OCI-LY7 (cell line): ENCODE measurements at regions not wholly inside any gene's neighbourhood (a gene's known extent, or its start where the extent isn't known, plus 50 kb on each side); places are given as distances from the start of the nearest gene placed in this dataset.

Experiments
- BruUV-seq: library from RNA; stranded (reverse); fragments of 400-500 nt; replicated peaks from 2 replicates; lab custom pipeline; 2021; lab: Mats Ljungman, UMichigan
- CTCF ChIA-PET: fragments of 300-600 bp; sonication (Branson Sonifier 250); formaldehyde crosslinking; loops from one replicate; lab custom pipeline; 2022; ENCODE audit warnings: antibody characterized with exemption; ENCODE audit not compliant: unreplicated experiment; lab: Charles Lee
- POLR2A ChIA-PET: fragments of 300-600 bp; sonication (Branson Sonifier 250); formaldehyde crosslinking; loops from one replicate; lab custom pipeline; 2022; ENCODE audit warnings: antibody characterized with exemption; lab: Charles Lee
- DNase-seq: peaks from one replicate; pipeline ENCODE4 v3.0.0-alpha.2; 2015; ENCODE audit warnings: low spot score
- H2AFZ ChIP-seq: fragments of 200-600 bp; sonication (generic), shearing (Covaris generic); 2 replicates; pipeline ENCODE4 v1.6.1; 2014; ENCODE audit warnings: mild to moderate bottlenecking, antibody characterized with exemption, low read length, moderate library complexity
- H3K27ac ChIP-seq: fragments of 200-600 bp; sonication (generic); 2 replicates; pipeline ENCODE4 v1.5.1; 2014; ENCODE audit warnings: mixed run types, low read depth, mild to moderate bottlenecking, moderate library complexity, low read length, inconsistent platforms; ENCODE audit not compliant: poor library complexity, severe bottlenecking
- H3K36me3 ChIP-seq: fragments of 200-600 bp; sonication (generic); 2 replicates; pipeline ENCODE4 v1.6.1; 2014; ENCODE audit warnings: mild to moderate bottlenecking, antibody characterized with exemption, low read length, moderate library complexity, mixed read lengths; ENCODE audit not compliant: insufficient read depth
- H3K4me1 ChIP-seq: fragments of 200-600 bp; sonication (generic); 2 replicates; pipeline ENCODE4 v1.5.1; 2014; ENCODE audit warnings: mild to moderate bottlenecking, low read length; ENCODE audit not compliant: insufficient read depth, poor library complexity, severe bottlenecking
- H3K4me2 ChIP-seq: fragments of 200-600 bp; sonication (generic); 2 replicates; pipeline ENCODE4 v1.6.1; 2014; ENCODE audit warnings: mild to moderate bottlenecking, low read length
- H3K4me3 ChIP-seq: fragments of 200-600 bp; sonication (generic); 2 replicates; pipeline ENCODE4 v1.5.1; 2014; ENCODE audit warnings: mild to moderate bottlenecking, low read depth, low read length; ENCODE audit not compliant: poor library complexity, severe bottlenecking
- H3K79me2 ChIP-seq: fragments of 200-600 bp; sonication (generic); 2 replicates; pipeline ENCODE4 v1.6.1; 2016; ENCODE audit warnings: low read depth, mild to moderate bottlenecking, low read length, moderate library complexity, mixed read lengths; ENCODE audit not compliant: insufficient read depth
- H3K9me2 ChIP-seq: fragments of 200-600 bp; sonication (generic); 2 replicates; pipeline ENCODE4 v1.6.1; 2016; ENCODE audit warnings: mild to moderate bottlenecking, low read length, mixed read lengths; ENCODE audit not compliant: insufficient read depth
- H3K9me3 ChIP-seq: fragments of 200-600 bp; sonication (generic); 2 replicates; pipeline ENCODE4 v1.6.1; 2014; ENCODE audit warnings: mild to moderate bottlenecking, mixed run types, low read length, mixed read lengths
- H4K20me1 ChIP-seq: fragments of 200-600 bp; sonication (generic); 2 replicates; pipeline ENCODE4 v1.6.1; 2014; ENCODE audit warnings: mild to moderate bottlenecking, antibody characterized with exemption, low read length, moderate library complexity, mixed read lengths; ENCODE audit not compliant: insufficient read depth
- CTCF ChIP-seq: fragments of 200-600 bp; sonication (generic); conservative IDR thresholded peaks from 2 replicates; pipeline ENCODE4 v1.5.1; 2014; ENCODE audit warnings: mild to moderate bottlenecking, antibody characterized with exemption, low read length, moderate library complexity, mixed read lengths
- EZH2phosphoT487 ChIP-seq: fragments of 200-600 bp; sonication (generic); IDR thresholded peaks from 2 replicates; pipeline ENCODE4 v1.6.1; 2018; ENCODE audit warnings: low read depth, borderline replicate concordance, mild to moderate bottlenecking, mixed run types, antibody characterized with exemption, low read length, moderate library complexity, mixed read lengths
- intact Hi-C: fragments of 100-400 bp; cut with micrococcal nuclease; formaldehyde crosslinking; loops from one replicate; pipeline ENCODE4 v1.10.0; 2022; ENCODE audit not compliant: unreplicated experiment

GRCh38 chr3:31252216-31253185 is 280.2 kb upstream of the STT3B start:
- BruUV-seq, result no TSS peak
- no peaks in the 10 kb centered on the region for H3K36me3 ChIP-seq
- TF ChIP-seq CTCF (no peak), EZH2phosphoT487 (no peak)
- H3K4me3 ChIP-seq, result no peak overlapping the region
- H3K9me3 ChIP-seq, result no peaks in the 10 kb centered on the region
- intact Hi-C loops, result no loop called here
- POLR2A ChIA-PET, result no interaction called here
- no peaks in the 10 kb centered on the region for H4K20me1 ChIP-seq
- no peak overlapping the region for H2AFZ ChIP-seq
- no peaks in the 10 kb centered on the region for H3K9me2 ChIP-seq
- CTCF ChIA-PET, result no interaction called here
- H3K4me1 ChIP-seq, result peaks cover 6% of the 10 kb centered on the region
- H3K4me2 ChIP-seq, result no peak overlapping the region
- no peaks in the 10 kb centered on the region for H3K79me2 ChIP-seq
- no peak for DNase-seq
- no peak overlapping the region for H3K27ac ChIP-seq

GRCh38 chr3:31253782-31254181 is 278.9 kb upstream of the STT3B start:
- Histone ChIP-seq H3K79me2 (no peaks in the 10 kb centered on the region), H3K4me3 (no peak overlapping the region), H3K27ac (no peak overlapping the region), H2AFZ (no peak overlapping the region), H4K20me1 (no peaks in the 10 kb centered on the region), H3K9me2 (no peaks in the 10 kb centered on the region), H3K9me3 (no peaks in the 10 kb centered on the region), H3K36me3 (no peaks in the 10 kb centered on the region), H3K4me2 (no peak overlapping the region), H3K4me1 (peaks cover 6% of the 10 kb centered on the region)
- ChIA-PET CTCF (interaction anchor here (0.6 kb wide), 1 partner anchor 32 kb away, joined by 3 read pairs; no protein-coding TSS in a partner anchor), POLR2A (interaction anchor here (0.6 kb wide), 2 partner anchors 10 to 42 kb away, joined by 5 read pairs; no protein-coding TSS in a partner anchor)
- no peak for DNase-seq
- no peak for TF ChIP-seq CTCF
- TF ChIP-seq EZH2phosphoT487, result no peak
- intact Hi-C loops, result no loop called here
- BruUV-seq, result no TSS peak

- Histone ChIP-seq H3K9me2 (no peaks in the 10 kb centered on the region), H2AFZ (no peak overlapping the region), H3K79me2 (no peaks in the 10 kb centered on the region), H3K36me3 (no peaks in the 10 kb centered on the region), H3K27ac (no peak overlapping the region), H3K9me3 (no peaks in the 10 kb centered on the region), H3K4me2 (no peak overlapping the region), H4K20me1 (no peaks in the 10 kb centered on the region), H3K4me3 (no peak overlapping the region), H3K4me1 (peaks cover 2% of the 10 kb centered on the region)
- TF ChIP-seq CTCF, result no peak
- no peak for DNase-seq
- ChIA-PET CTCF (no interaction called here), POLR2A (interaction anchor here (0.6 kb wide), 2 partner anchors 9 to 43 kb away, joined by 5 read pairs; no protein-coding TSS in a partner anchor)
- intact Hi-C loops, result no loop called here
- no TSS peak for BruUV-seq
Measured at GRCh38 chr3:31254483-31254882, 278.2 kb upstream of the STT3B start.
